ENCODE measurements at regions not wholly inside any gene's neighbourhood (a gene's known extent, or its start where the extent isn't known, plus 50 kb on each side); places are given as distances from the start of the nearest gene placed in this dataset.

- no peak for DNase-seq
These were observed 50.3 kb upstream of the SORBS2 start for GRCh38 chr4:185862340-185862739.

DNA sequence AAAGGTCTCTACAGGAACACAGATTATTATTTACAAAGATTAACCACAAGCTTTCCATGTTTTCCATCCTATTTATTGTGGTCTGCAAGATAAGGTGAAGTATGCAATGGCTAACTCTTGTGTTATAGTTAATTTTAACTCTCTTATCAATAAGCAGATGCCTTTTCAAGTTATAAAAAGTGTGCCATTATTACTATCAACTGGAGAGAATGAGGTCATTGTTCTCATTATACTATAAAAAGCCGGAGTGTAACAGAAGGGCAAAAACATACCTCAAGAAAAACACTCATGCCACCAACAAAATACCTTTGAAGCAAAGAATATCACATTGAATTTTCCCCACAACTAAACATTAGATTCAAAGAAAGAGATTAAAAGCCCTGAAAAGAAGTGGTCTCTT lies 52.0 kb upstream of the SORBS2 start:
- DNase-seq: no peak

GRCh38 chr4:185865901-185866328 lies 53.9 kb upstream of the SORBS2 start:
- no peak for DNase-seq

- DNase-seq: no peak
These were observed 55.8 kb upstream of the SORBS2 start for GRCh38 chr4:185867770-185868169.

DNA sequence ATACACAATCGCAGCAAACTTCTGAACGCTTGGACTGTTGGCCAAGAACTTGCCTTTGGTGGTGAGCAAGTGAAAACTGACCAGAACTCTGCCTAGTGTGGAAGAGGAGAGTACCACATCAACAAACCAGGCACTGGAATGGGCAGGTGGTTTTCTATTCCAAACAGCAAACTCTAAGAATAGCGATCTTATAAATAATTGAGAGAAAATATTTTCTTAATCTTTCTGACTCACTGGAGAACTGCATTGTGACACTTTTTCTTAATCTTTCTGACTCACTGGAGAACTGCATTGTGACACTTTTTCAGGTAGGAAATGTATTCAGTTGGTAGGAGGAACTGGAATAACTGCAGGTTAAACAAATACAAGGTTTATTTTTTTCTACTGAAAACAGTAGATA lies 57.0 kb upstream of the SORBS2 start:
- DNase-seq: no peak

DNA sequence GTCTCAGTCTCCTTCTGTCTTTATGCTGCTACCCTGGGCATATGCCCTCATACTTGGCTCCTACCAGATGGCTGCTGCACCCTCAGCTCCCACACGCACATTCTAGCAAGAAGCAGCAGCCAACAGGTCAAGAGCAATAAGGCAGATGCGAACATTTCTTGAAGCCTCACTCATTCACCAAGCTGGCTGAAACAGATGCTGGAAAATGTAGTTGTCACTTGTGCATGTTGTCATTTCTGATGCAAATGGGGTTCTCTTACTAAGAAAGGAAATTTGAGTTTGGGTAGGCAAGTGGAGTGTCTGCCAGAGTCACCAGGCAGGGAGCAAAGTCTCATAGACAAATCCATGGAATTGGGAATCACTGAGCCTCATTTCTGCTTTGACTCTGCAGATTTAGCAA lies 57.4 kb upstream of the SORBS2 start:
- DNase-seq: no peak

DNA sequence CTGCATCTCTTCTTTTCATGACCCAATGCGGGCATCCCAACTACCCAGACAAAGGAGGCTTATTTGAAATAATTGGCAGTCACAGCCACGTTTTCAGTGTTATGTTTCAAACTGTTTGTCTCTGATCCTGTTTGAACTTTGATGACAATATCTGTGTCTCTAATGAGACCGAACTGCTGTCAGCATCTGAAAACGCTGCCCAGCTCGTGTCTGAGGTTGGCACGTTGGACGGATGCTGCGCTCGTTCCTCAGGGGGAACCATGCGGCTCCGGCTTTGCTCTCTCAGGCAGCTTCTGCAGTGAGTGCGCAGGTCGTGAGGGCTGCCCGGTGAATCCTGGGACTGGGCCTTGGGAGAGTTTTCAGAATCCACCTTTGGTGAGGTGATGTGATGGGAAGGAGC lies 58.4 kb upstream of the SORBS2 start:
- no peak for DNase-seq

DNA sequence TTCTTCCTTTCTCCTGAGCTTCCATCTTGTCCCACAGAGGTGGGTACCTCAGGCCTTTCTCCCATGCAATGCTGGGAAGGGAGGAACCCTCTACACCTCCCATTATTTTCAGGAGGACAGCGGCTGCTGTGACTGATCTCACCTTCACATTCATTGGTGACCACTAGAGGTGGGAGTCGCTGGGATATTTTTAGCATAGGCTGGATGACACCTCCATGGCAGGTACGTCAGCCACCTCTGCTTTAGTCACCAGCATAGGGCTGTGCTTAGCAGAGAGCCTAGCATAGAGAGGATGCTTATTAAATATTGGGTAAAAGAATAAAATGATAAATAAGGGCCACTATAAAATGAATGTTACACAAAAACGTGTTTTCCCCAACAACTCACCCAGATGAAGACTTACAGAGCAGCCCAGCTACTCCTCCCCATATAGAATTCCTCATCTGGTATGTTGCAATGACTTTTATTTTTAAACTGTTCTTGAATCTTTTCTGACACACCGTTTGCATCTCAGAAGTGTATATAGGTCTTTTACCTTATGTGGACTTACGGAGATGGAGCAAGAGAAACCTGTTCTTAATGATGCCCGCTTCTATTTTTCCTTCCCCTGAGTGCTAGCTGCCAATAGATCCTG lies 60.9 kb upstream of the SORBS2 start:
- no peak for DNase-seq

GRCh38 chr4:185874516-185875230 lies 62.7 kb upstream of the SORBS2 start:
- no peak for DNase-seq

DNA sequence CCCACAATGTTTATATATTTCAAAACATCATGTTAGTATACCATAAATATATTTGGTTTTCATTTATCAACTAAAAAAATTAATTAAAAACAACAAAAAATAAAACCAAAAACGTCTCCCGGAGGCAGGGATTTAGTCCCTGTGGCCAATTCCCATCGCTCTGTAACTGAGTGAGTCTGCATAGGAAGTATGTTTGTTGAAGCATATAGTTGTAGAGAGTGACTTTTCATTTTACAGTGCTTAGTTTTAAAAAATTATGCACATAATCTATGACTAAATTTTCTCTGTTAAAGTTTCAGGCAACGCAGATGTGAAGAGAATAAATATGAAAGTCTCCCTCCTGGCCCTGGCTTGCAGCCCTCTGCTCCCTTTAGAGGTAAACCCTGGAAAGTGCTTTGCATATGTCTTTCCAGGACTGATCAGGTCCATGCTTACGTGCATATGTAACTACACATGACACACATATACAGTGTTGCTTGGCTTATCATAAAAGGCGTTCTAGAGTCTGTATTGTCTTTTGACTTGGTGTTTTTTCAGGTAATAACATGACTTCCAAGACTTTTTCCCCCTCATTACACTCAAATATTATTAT lies 63.4 kb upstream of the SORBS2 start:
- no peak for DNase-seq

GRCh38 chr4:185878633-185879032 lies 66.6 kb upstream of the SORBS2 start:
- DNase-seq: no peak

DNA sequence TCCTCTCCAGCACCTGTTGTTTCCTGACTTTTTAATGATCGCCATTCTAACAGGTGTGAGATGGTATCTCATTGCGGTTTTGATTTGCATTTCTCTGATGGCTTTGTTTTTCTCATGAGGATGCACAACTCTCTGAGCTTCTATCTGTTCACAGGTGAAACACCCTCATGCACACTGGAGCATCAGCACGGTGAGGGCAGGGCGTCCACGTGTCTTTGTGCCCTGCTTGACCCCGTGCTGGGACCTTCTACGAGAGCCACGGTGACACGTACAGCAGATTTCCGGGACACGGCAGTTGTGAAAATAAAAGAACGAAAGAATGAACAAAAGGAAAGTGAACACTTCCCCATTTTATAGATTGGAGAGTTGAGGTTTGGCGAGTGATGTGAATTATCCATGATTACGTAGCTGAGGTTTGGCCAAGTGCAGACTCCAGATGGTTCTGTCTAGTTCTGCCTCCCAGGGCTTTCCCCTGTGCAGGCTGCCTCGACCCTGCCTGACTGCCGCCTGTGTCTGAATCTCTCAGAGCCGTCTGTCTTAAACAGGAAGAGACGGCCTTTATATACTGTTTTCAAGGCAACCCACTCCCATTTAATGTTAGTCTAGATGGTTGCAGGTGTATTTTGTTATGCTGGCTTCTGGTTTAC lies 67.8 kb upstream of the SORBS2 start:
- no peak for DNase-seq

DNA sequence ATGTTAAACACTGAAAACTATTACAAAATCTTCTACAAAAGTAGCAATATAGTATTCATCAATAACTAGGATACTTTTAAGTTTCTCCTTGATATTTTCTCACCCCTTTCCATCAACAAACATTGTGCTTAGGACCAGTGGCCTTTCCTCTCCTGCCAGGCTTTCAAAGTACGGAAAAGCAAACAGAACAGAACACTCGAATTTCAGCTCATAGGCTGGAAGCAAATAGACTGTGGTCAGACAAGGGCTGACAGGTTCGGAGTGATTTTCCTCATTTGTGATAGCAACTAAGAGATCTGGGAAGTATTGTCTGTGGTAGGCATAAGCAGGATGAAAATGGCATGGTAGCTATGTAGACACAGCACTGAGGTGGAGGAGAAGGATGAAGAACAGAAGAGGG lies 68.6 kb upstream of the SORBS2 start:
- no peak for DNase-seq

- DNase-seq: no peak
These were observed 69.4 kb upstream of the SORBS2 start for GRCh38 chr4:185881430-185881829.

GRCh38 chr4:185883591-185883990 lies 71.6 kb upstream of the SORBS2 start:
- DNase-seq: no peak

- no peak for DNase-seq
These were observed 73.1 kb upstream of the SORBS2 start for GRCh38 chr4:185885075-185885474.

DNA sequence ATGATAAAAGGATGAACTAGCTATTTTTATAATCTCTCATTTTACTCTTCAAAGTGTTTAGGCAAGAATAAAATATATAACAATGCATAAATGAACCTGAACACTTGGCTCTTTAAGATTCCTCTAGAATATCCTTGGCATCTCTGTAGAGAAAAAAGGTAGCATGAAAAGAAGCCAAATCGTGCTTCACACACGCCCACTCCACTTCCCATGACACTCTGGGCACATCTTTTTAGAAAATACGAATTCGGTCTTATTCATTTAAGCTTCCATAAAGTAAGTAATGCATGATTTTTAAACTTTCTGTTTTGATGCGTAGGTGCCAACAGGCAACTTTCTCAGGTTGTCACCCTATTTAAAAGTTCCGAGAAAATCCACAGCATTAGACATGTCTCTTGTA lies 73.6 kb upstream of the SORBS2 start:
- DNase-seq: no peak

GRCh38 chr4:185886832-185887524 lies 75.0 kb upstream of the SORBS2 start:
- DNase-seq: no peak

DNA sequence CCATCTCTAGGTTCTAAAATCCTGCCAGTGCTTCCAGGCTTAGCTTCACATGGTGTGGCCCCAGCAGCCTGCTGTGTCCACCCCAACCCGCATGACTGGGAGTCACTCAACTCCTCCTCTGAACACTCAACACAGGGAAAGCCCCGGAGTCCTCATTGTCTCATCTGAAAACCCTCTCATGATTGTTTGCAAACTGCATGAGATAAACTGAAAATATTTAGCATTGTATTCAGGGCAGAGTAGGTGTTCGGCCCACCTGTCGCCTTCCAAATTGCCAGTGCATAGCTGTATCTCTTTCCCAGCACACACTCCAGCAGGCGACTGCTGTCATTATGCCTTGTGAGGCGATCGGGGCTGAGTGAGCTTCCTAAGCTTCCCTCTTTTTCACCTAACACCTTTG lies 76.7 kb upstream of the SORBS2 start:
- no peak for DNase-seq

DNA sequence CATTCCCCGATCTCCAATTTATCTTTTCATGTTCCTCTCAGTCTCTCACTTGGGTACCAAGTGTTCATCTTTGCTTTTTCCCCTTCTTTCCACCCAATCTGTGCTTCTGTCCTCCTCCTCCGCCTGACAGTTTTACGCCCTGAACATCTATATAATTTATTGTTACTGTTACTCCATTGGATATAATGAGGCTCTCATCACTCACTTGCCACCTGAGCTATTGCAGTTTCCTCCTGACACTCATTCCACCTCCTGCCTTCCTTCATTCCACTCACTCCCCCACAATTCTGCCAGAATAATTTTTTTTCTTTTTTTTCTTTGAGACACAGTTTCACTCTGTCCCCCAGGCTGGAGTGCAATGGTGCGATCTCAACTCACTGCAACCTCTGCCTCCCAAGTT lies 77.6 kb upstream of the SORBS2 start:
- DNase-seq: no peak

- DNase-seq: no peak
These were observed 78.2 kb upstream of the SORBS2 start for GRCh38 chr4:185890196-185890595.

GRCh38 chr4:185892165-185892564 lies 80.2 kb upstream of the SORBS2 start:
- no peak for DNase-seq

- DNase-seq: no peak
These were observed 81.5 kb upstream of the SORBS2 start for GRCh38 chr4:185893500-185893899.
